Left kidney (tissue), 1 donor: ENCODE measurements at regions not wholly inside any gene's neighbourhood (a gene's known extent, or its start where the extent isn't known, plus 50 kb on each side); places are given as distances from the start of the nearest gene placed in this dataset.
"Not testable (repeated sequence)": the region's sequence is repeated elsewhere in the genome, so short reads cannot be mapped to it uniquely, and the experiment has no call there.

Experiments used
- DNase-seq: peaks from one replicate; pipeline ENCODE4 v3.0.0-alpha.2; 2013

GRCh38 chr9:82790875-82791274 is 272.1 kb downstream of the RASEF start:
- no peak for DNase-seq

GRCh38 chr9:82791692-82792091 is 271.2 kb downstream of the RASEF start:
- no peak for DNase-seq

- DNase-seq: peak; percentile 58
Measured at GRCh38 chr9:82797534-82797933, 265.4 kb downstream of the RASEF start.

- no peak for DNase-seq
Measured at GRCh38 chr9:82799286-82799685, 263.7 kb downstream of the RASEF start.

- no peak for DNase-seq
Measured at GRCh38 chr9:82805027-82805426, 257.9 kb downstream of the RASEF start.

GRCh38 chr9:82808478-82808877 is 254.5 kb downstream of the RASEF start:
- DNase-seq: no peak

- DNase-seq: peak; percentile 5
Measured at GRCh38 chr9:82810915-82811314, 252.0 kb downstream of the RASEF start.

- no peak for DNase-seq
Measured at GRCh38 chr9:82819260-82819659, 243.7 kb downstream of the RASEF start.

- DNase-seq: no peak
Measured at GRCh38 chr9:82820186-82820585, 242.8 kb downstream of the RASEF start.

GRCh38 chr9:82829818-82830217 is 233.1 kb downstream of the RASEF start:
- no peak for DNase-seq

GRCh38 chr9:82865524-82865923 is 197.4 kb downstream of the RASEF start:
- DNase-seq: no peak

- DNase-seq: no peak
Measured at GRCh38 chr9:82880336-82881050, 182.4 kb downstream of the RASEF start.

- DNase-seq: no peak
Measured at GRCh38 chr9:82882138-82882537, 180.8 kb downstream of the RASEF start.

GRCh38 chr9:82882748-82883147 is 180.2 kb downstream of the RASEF start:
- no peak for DNase-seq

- no peak for DNase-seq
Measured at GRCh38 chr9:82883436-82883835, 179.5 kb downstream of the RASEF start.

- not testable (repeated sequence) for DNase-seq
Measured at GRCh38 chr9:82883974-82884373, 179.0 kb downstream of the RASEF start.

- DNase-seq: no peak
Measured at GRCh38 chr9:82890401-82890800, 172.5 kb downstream of the RASEF start.

GRCh38 chr9:82890865-82891264 is 172.1 kb downstream of the RASEF start:
- no peak for DNase-seq

GRCh38 chr9:82891321-82891720 is 171.6 kb downstream of the RASEF start:
- DNase-seq: no peak

- DNase-seq: no peak
Measured at GRCh38 chr9:82893549-82893948, 169.4 kb downstream of the RASEF start.

GRCh38 chr9:82894548-82894947 is 168.4 kb downstream of the RASEF start:
- no peak for DNase-seq

GRCh38 chr9:82894961-82895821 is 167.8 kb downstream of the RASEF start:
- DNase-seq: no peak

GRCh38 chr9:82895822-82896110 is 167.2 kb downstream of the RASEF start:
- no peak for DNase-seq

- DNase-seq: no peak
Measured at GRCh38 chr9:82903503-82903902, 159.4 kb downstream of the RASEF start.
